ENCODE measurements at regions not wholly inside any gene's neighbourhood (a gene's known extent, or its start where the extent isn't known, plus 50 kb on each side); places are given as distances from the start of the nearest gene placed in this dataset.

DNA sequence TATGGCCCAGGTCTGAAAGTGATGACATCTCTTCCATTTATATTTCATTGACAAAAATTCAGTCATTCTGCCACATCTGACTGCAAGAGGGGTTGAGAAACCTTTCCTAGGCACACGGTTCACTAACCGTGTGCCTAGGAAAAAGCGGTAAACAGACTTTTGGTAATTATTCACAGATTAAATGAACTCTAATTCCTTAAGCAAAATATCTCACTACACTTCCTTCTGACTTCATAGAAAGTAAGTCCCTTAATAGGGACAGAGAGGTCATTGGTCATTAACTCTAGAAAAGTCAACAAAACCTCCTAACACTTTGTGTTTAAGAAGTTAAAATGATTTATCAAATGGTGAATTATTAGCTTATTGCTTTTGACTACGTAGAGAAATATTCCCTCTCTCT lies 205.1 kb downstream of the PDHA2 start:
- Histone ChIP-seq H3K27me3 (ENCODE audit: control insufficient read depth, extremely low read depth, insufficient read depth, low read length) (no peaks in the 10 kb centered on the region), H3K9ac (ENCODE audit: control insufficient read depth, extremely low read depth, insufficient read depth, low read length) (no peak overlapping the region), H4K20me1 (ENCODE audit: control insufficient read depth, extremely low read depth, insufficient read depth, low read length) (no peaks in the 10 kb centered on the region), H3K36me3 (ENCODE audit: control insufficient read depth in 2 of 2, extremely low read depth in 1 of 2, insufficient read depth in 2 of 2, low read length in 2 of 2) (no peaks in the 10 kb centered on the region), H3K9me1 (ENCODE audit: control insufficient read depth, extremely low read depth, insufficient read depth, low read length) (no peaks in the 10 kb centered on the region), H3K4me1 (ENCODE audit: control insufficient read depth, extremely low read depth, insufficient read depth, low read length) (no peaks in the 10 kb centered on the region), H2AFZ (ENCODE audit: control insufficient read depth, low read length) (no peak overlapping the region), H3K4me3 (ENCODE audit: control insufficient read depth in 2 of 3, extremely low read depth in 1 of 3, insufficient read depth in 2 of 3, low read depth in 1 of 3, low read length in 3 of 3) (no peak overlapping the region), H3K9me3 (ENCODE audit: control insufficient read depth, low read depth, low read length) (no peaks in the 10 kb centered on the region), H3K4me2 (ENCODE audit: control insufficient read depth, extremely low read depth, insufficient read depth, low read depth, low read length) (no peak overlapping the region), H3K79me2 (ENCODE audit: control insufficient read depth, insufficient read depth, low read length) (no peaks in the 10 kb centered on the region), H3K27ac (ENCODE audit: control insufficient read depth, insufficient read depth, low read length) (no peak overlapping the region)
- FAIRE-seq (no peak), DNase-seq (ENCODE audit: low read depth, low spot score) (no peak)
- dilution Hi-C loops (cut with MboI; ENCODE audit: extremely low pct_ligation_motif_present, low sequenced_read_pairs) = no loop called here
- TF ChIP-seq, protein P1, sequence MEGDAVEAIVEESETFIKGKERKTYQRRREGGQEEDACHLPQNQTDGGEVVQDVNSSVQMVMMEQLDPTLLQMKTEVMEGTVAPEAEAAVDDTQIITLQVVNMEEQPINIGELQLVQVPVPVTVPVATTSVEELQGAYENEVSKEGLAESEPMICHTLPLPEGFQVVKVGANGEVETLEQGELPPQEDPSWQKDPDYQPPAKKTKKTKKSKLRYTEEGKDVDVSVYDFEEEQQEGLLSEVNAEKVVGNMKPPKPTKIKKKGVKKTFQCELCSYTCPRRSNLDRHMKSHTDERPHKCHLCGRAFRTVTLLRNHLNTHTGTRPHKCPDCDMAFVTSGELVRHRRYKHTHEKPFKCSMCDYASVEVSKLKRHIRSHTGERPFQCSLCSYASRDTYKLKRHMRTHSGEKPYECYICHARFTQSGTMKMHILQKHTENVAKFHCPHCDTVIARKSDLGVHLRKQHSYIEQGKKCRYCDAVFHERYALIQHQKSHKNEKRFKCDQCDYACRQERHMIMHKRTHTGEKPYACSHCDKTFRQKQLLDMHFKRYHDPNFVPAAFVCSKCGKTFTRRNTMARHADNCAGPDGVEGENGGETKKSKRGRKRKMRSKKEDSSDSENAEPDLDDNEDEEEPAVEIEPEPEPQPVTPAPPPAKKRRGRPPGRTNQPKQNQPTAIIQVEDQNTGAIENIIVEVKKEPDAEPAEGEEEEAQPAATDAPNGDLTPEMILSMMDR (optimal IDR thresholded peaks at IDR 0.05 in 1 of 3, IDR thresholded peaks at IDR 0.05 in 1 of 3, conservative IDR thresholded peaks at IDR 0.05 in 1 of 3; ENCODE audit: extremely low read depth in 1 of 3, insufficient read depth in 2 of 3, low read length in 3 of 3) = no peak
- no peak for TF ChIP-seq EZH2 (IDR thresholded peaks at IDR 0.05; ENCODE audit: low read length)

DNA sequence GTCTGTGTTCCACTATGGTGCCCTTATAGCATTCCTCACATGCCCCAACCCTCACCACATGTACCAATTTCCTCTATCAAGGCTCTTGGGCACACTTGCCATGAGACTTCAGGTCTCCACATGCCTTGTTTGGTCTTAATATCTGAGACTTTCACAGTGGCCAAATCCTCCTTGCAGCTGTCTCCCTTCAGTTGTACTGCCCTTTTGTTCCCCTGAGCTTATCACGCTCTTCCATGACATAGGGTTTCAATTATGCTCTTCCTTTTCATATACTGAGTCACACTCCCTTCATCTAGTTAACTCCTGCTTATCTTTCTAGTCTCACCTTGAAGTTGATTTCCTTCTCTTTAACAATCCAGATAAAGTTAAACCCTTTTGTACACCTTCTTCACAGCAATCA lies 212.9 kb downstream of the PDHA2 start:
- no peak overlapping the region for H3K9ac ChIP-seq (ENCODE audit: control insufficient read depth, extremely low read depth, insufficient read depth, low read length)
- H3K4me3 ChIP-seq (ENCODE audit: control insufficient read depth in 2 of 3, extremely low read depth in 1 of 3, insufficient read depth in 2 of 3, low read depth in 1 of 3, low read length in 3 of 3) = no peak overlapping the region
- no peaks in the 10 kb centered on the region for H3K36me3 ChIP-seq (ENCODE audit: control insufficient read depth in 2 of 2, extremely low read depth in 1 of 2, insufficient read depth in 2 of 2, low read length in 2 of 2)
- H4K20me1 ChIP-seq (ENCODE audit: control insufficient read depth, extremely low read depth, insufficient read depth, low read length) = no peaks in the 10 kb centered on the region
- H3K9me1 ChIP-seq (ENCODE audit: control insufficient read depth, extremely low read depth, insufficient read depth, low read length) = no peaks in the 10 kb centered on the region
- no peak overlapping the region for H3K4me2 ChIP-seq (ENCODE audit: control insufficient read depth, extremely low read depth, insufficient read depth, low read depth, low read length)
- dilution Hi-C loops (cut with MboI; ENCODE audit: extremely low pct_ligation_motif_present, low sequenced_read_pairs) = no loop called here
- no peaks in the 10 kb centered on the region for H3K79me2 ChIP-seq (ENCODE audit: control insufficient read depth, insufficient read depth, low read length)
- no peaks in the 10 kb centered on the region for H3K4me1 ChIP-seq (ENCODE audit: control insufficient read depth, extremely low read depth, insufficient read depth, low read length)
- no peak overlapping the region for H3K27ac ChIP-seq (ENCODE audit: control insufficient read depth, insufficient read depth, low read length)
- H3K27me3 ChIP-seq (ENCODE audit: control insufficient read depth, extremely low read depth, insufficient read depth, low read length) = no peaks in the 10 kb centered on the region
- DNase-seq (ENCODE audit: low read depth, low spot score) = no peak
- no peak for FAIRE-seq
- no peaks in the 10 kb centered on the region for H3K9me3 ChIP-seq (ENCODE audit: control insufficient read depth, low read depth, low read length)
- TF ChIP-seq, protein P1 (optimal IDR thresholded peaks at IDR 0.05 in 1 of 3, IDR thresholded peaks at IDR 0.05 in 1 of 3, conservative IDR thresholded peaks at IDR 0.05 in 1 of 3; ENCODE audit: extremely low read depth in 1 of 3, insufficient read depth in 2 of 3, low read length in 3 of 3) = no peak
- TF ChIP-seq EZH2 (IDR thresholded peaks at IDR 0.05; ENCODE audit: low read length) = no peak
- H2AFZ ChIP-seq (ENCODE audit: control insufficient read depth, low read length) = no peak overlapping the region

Data from keratinocyte (primary cell).